HEK293 (cell line): ENCODE measurements at regions not wholly inside any gene's neighbourhood (a gene's known extent, or its start where the extent isn't known, plus 50 kb on each side); places are given as distances from the start of the nearest gene placed in this dataset.

Experiments
- CTCF ChIP-seq: fragments of 450-650 bp; formaldehyde crosslinking; IDR thresholded peaks from 2 replicates; pipeline ENCODE4 v1.5.1; 2016; ENCODE audit warnings: missing biosample characterization, missing genetic modification characterization
- FEZF1 ChIP-seq: fragments of 450-650 bp; formaldehyde crosslinking; IDR thresholded peaks from 2 replicates; pipeline ENCODE4 v1.5.1; 2016; ENCODE audit warnings: missing biosample characterization, missing genetic modification characterization
- OVOL3 ChIP-seq: fragments of 450-650 bp; formaldehyde crosslinking; IDR thresholded peaks from 2 replicates; pipeline ENCODE4 v1.5.1; 2016; ENCODE audit warnings: missing biosample characterization, missing genetic modification characterization

GRCh38 chr10:129023082-129023481 lies 444.0 kb upstream of the MGMT start:
- TF ChIP-seq OVOL3 (tag by site-specific recombination) (no peak), FEZF1 (tag by site-specific recombination) (no peak), CTCF (tag by site-specific recombination) (no peak)
